Activated CD8-positive, alpha-beta T cell treated with anti-CD3 and anti-CD28 coated beads, Interleukin-2, amount 10 ng/mL, durations not matched to agents 7 days and 5 days (primary cell): ENCODE measurements at regions not wholly inside any gene's neighbourhood (a gene's known extent, or its start where the extent isn't known, plus 50 kb on each side); places are given as distances from the start of the nearest gene placed in this dataset.
"Not testable (repeated sequence)": the region's sequence is repeated elsewhere in the genome, so short reads cannot be mapped to it uniquely, and the experiment has no call there.

Experiments used
- ATAC-seq: fragments of 150-1000 bp; cut with Tn5 transposase; one replicate; pipeline ENCODE4 v1.10.0; 2021; ENCODE audit warnings: moderate library complexity
- CTCF ChIA-PET: fragments of 350-600 bp; sonication (Branson Sonifier 250); formaldehyde crosslinking; loops from one replicate; lab custom pipeline; 2021; ENCODE audit warnings: antibody characterized with exemption; lab: Charles Lee
- POLR2A ChIA-PET: fragments of 350-600 bp; sonication (Branson Sonifier 250); formaldehyde crosslinking; loops from one replicate; lab custom pipeline; 2021; ENCODE audit warnings: antibody characterized with exemption; lab: Charles Lee
- DNase-seq: peaks from one replicate; pipeline ENCODE4 v3.0.0-alpha.2; 2020
- H3K27ac Mint-ChIP-seq: one replicate; pipeline ENCODE4 v1.8.0; 2021; ENCODE audit warnings: mild to moderate bottlenecking, mixed read lengths
- H3K27me3 Mint-ChIP-seq: one replicate; pipeline ENCODE4 v1.8.0; 2021; ENCODE audit warnings: low read depth, mixed read lengths
- H3K36me3 Mint-ChIP-seq: one replicate; pipeline ENCODE4 v1.8.0; 2021; ENCODE audit warnings: low read depth, mixed read lengths
- H3K4me1 Mint-ChIP-seq: one replicate; pipeline ENCODE4 v1.8.0; 2021; ENCODE audit warnings: low read depth, mixed read lengths
- H3K4me3 Mint-ChIP-seq: one replicate; pipeline ENCODE4 v1.8.0; 2021; ENCODE audit warnings: mild to moderate bottlenecking, mixed read lengths
- H3K9me3 Mint-ChIP-seq: one replicate; pipeline ENCODE4 v1.8.0; 2022; ENCODE audit warnings: mixed read lengths; ENCODE audit not compliant: insufficient read depth

GRCh38 chr15:31665732-31666131 lies 339.1 kb downstream of the KLF13 start:
- H3K4me1 Mint-ChIP-seq, H3K27ac Mint-ChIP-seq, H3K27me3 Mint-ChIP-seq, CTCF ChIA-PET, ATAC-seq, H3K36me3 Mint-ChIP-seq, DNase-seq, POLR2A ChIA-PET, H3K4me3 Mint-ChIP-seq, H3K9me3 Mint-ChIP-seq: not testable (repeated sequence)

- DNase-seq, H3K36me3 Mint-ChIP-seq, H3K9me3 Mint-ChIP-seq, POLR2A ChIA-PET, H3K27me3 Mint-ChIP-seq, H3K4me1 Mint-ChIP-seq, H3K4me3 Mint-ChIP-seq, CTCF ChIA-PET, H3K27ac Mint-ChIP-seq, ATAC-seq: not testable (repeated sequence)
These were observed 342.7 kb downstream of the KLF13 start for GRCh38 chr15:31669158-31669908.

- H3K36me3 Mint-ChIP-seq, H3K9me3 Mint-ChIP-seq, H3K4me3 Mint-ChIP-seq, CTCF ChIA-PET, H3K4me1 Mint-ChIP-seq, POLR2A ChIA-PET, H3K27ac Mint-ChIP-seq, DNase-seq, H3K27me3 Mint-ChIP-seq, ATAC-seq: not testable (repeated sequence)
These were observed 346.6 kb downstream of the KLF13 start for GRCh38 chr15:31673263-31673662.

DNA sequence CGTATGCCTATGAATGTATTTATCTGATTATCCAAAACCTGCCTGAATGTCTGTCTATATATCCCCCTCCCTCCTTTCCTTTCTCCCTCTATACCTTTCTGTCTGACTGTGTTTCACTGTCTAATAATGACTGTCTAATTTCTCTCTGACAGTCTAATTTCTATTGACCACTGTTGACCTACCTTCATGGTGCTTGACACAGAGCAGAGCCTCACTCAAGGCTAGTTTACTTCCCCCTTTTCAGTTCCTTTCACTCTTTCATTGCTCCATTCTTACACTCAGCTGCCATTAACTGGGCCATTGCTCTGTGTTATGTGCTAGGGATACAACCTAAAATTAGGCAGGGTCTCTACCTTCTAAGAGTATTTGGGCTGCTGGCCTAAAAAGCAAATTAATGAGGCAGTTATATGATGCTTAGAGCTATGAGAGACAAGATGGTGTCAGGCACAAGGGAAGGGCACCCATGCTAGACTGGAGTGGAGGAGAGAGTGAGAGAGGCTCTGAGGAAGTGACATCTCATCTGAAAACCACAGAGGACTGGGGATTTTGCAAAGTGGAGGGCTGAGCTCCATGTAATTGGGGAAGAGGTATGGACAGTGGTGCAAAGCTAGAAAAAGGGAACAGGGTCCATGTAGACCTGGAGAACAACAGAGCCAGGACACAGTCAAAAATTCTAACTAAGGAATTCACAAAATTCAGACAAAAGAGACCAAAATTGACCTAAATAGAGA lies 348.6 kb upstream of the CHRNA7 start:
- H3K4me3 Mint-ChIP-seq, POLR2A ChIA-PET, DNase-seq, H3K4me1 Mint-ChIP-seq, H3K9me3 Mint-ChIP-seq, H3K36me3 Mint-ChIP-seq, H3K27me3 Mint-ChIP-seq, ATAC-seq, CTCF ChIA-PET, H3K27ac Mint-ChIP-seq: not testable (repeated sequence)

DNA sequence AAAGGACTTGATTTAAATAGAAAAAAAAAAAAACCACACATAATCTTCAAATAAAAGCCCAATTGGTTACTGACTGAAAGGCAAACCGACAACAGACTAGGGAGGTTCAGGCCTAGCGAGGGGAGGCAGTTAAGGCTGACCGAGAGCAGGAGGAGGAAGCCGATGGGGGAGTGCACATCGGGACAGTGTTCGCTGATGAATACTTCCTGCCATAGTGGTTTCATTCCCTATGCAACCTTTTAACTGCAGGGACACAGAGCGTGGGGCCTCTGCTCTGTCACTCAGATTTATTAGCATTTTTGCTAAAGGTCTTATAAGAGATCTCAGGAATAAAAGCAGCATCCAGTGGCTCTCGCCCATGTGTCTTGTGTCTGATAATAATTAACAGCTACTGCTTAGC lies 343.2 kb upstream of the CHRNA7 start:
- H3K4me1 Mint-ChIP-seq, H3K27me3 Mint-ChIP-seq, POLR2A ChIA-PET, CTCF ChIA-PET, ATAC-seq, H3K4me3 Mint-ChIP-seq, H3K9me3 Mint-ChIP-seq, DNase-seq, H3K27ac Mint-ChIP-seq, H3K36me3 Mint-ChIP-seq: not testable (repeated sequence)

DNA sequence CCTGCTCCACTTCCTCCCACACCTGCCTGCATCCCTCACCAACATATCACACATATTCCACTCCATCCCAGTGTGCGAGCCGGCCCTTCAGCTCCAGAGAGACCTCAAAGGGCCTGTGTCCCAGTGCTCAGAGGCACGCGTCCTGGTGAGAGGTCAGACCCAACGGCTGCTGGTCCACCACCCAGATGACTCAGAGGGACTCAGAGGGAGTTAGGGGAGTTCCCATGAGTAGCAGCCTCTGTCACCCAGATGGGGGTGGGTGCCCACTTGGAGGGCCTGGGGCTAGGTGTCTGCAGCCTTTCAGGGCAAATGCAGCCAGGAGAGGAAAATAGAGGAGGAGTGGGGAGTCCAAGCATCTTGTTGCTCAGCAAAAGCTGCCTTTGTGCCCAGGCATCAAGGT lies 333.8 kb upstream of the CHRNA7 start:
- H3K4me1 Mint-ChIP-seq, CTCF ChIA-PET, H3K27me3 Mint-ChIP-seq, H3K36me3 Mint-ChIP-seq, H3K4me3 Mint-ChIP-seq, H3K27ac Mint-ChIP-seq, POLR2A ChIA-PET, ATAC-seq, DNase-seq, H3K9me3 Mint-ChIP-seq: not testable (repeated sequence)

DNA sequence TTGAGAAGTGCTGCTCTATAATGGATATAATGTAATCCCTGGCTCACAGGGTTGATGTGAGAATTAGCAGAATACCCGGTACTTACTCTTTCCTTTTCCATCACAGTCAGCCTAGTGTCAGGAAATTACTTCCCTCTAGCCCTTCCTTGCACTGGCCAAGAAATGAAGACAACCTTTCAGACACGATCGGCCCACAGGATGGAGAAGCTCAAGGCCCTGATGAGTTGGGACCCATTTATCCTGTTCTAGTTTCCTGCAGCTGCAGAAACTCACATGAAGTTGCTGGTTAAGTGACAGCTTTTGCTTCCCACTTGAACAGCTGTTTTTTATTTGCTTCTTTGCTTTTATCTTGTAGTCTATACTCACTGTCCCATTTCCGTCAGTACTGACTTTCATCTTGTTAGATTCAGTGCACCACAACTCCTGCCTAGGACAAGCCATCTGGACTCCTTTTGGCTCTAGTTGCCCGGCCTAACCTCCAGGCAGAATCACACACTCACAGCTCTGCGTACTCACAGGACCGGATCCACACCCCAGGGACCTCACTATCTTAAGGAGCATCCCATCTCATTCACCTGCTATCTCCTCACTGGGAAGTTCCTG lies 325.1 kb upstream of the CHRNA7 start:
- ATAC-seq, H3K36me3 Mint-ChIP-seq, H3K27me3 Mint-ChIP-seq, H3K4me1 Mint-ChIP-seq, CTCF ChIA-PET, H3K27ac Mint-ChIP-seq, DNase-seq, POLR2A ChIA-PET, H3K4me3 Mint-ChIP-seq, H3K9me3 Mint-ChIP-seq: not testable (repeated sequence)

- H3K27ac Mint-ChIP-seq, H3K4me3 Mint-ChIP-seq, POLR2A ChIA-PET, H3K36me3 Mint-ChIP-seq, DNase-seq, H3K4me1 Mint-ChIP-seq, CTCF ChIA-PET, H3K9me3 Mint-ChIP-seq, H3K27me3 Mint-ChIP-seq: not testable (repeated sequence)
- peak; percentile 36 for ATAC-seq
These were observed 322.2 kb upstream of the CHRNA7 start for GRCh38 chr15:31707944-31708702.

GRCh38 chr15:31708703-31709327 lies 321.5 kb upstream of the CHRNA7 start:
- DNase-seq, H3K4me1 Mint-ChIP-seq, H3K27me3 Mint-ChIP-seq, ATAC-seq, H3K36me3 Mint-ChIP-seq, CTCF ChIA-PET, POLR2A ChIA-PET, H3K9me3 Mint-ChIP-seq, H3K27ac Mint-ChIP-seq, H3K4me3 Mint-ChIP-seq: not testable (repeated sequence)

- CTCF ChIA-PET, DNase-seq, H3K27me3 Mint-ChIP-seq, H3K4me3 Mint-ChIP-seq, H3K27ac Mint-ChIP-seq, POLR2A ChIA-PET, H3K36me3 Mint-ChIP-seq, H3K9me3 Mint-ChIP-seq, ATAC-seq, H3K4me1 Mint-ChIP-seq: not testable (repeated sequence)
These were observed 320.8 kb upstream of the CHRNA7 start for GRCh38 chr15:31709479-31709878.

DNA sequence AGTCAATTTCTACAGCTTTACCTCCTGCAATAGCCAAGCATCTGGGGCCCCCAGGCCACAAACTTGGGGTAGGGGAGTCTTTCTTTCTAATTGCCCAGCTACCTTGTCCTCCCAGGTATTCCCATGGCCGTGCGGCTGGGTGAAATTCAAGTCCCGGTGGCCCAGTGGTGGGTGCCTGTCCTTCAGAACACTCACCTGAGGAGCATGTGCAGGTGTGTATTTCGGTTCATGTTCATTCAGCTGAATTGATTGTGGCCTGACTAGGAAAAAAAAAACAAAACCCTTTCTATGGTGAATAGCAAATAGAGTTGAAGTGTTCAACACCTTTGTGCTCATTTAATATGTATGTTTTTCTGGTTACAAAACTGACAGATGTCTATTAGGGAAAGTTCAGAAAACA lies 319.5 kb upstream of the CHRNA7 start:
- ATAC-seq, H3K27me3 Mint-ChIP-seq, POLR2A ChIA-PET, H3K4me1 Mint-ChIP-seq, H3K27ac Mint-ChIP-seq, CTCF ChIA-PET, H3K4me3 Mint-ChIP-seq, H3K9me3 Mint-ChIP-seq, H3K36me3 Mint-ChIP-seq, DNase-seq: not testable (repeated sequence)
